ENCODE measurements at regions not wholly inside any gene's neighbourhood (a gene's known extent, or its start where the extent isn't known, plus 50 kb on each side); places are given as distances from the start of the nearest gene placed in this dataset.

DNA sequence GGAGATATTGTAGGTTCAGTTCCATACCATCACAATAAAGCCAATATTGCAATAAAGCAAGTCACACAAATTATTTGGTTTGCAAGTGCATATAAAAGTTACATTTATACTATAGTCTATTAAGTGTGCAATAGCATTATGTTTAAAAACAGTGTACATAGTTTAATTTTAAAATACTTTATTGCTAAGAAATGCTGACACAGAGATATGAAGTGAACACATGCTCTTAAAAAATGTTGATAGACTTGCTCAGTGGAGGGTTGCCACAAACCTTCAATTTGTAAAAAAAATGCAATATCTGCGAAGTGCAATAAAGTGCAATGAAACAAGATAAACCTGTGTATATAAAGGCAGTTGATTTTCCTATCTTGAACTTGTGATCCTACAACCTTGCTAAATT lies 161.5 kb downstream of the PRDM13 start:
- TF ChIP-seq, protein P1, sequence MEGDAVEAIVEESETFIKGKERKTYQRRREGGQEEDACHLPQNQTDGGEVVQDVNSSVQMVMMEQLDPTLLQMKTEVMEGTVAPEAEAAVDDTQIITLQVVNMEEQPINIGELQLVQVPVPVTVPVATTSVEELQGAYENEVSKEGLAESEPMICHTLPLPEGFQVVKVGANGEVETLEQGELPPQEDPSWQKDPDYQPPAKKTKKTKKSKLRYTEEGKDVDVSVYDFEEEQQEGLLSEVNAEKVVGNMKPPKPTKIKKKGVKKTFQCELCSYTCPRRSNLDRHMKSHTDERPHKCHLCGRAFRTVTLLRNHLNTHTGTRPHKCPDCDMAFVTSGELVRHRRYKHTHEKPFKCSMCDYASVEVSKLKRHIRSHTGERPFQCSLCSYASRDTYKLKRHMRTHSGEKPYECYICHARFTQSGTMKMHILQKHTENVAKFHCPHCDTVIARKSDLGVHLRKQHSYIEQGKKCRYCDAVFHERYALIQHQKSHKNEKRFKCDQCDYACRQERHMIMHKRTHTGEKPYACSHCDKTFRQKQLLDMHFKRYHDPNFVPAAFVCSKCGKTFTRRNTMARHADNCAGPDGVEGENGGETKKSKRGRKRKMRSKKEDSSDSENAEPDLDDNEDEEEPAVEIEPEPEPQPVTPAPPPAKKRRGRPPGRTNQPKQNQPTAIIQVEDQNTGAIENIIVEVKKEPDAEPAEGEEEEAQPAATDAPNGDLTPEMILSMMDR (IDR thresholded peaks at IDR 0.05; ENCODE audit: low read depth, low read length), result no peak
- no peak for DNase-seq (ENCODE audit: extremely low read depth, low read depth)

DNA sequence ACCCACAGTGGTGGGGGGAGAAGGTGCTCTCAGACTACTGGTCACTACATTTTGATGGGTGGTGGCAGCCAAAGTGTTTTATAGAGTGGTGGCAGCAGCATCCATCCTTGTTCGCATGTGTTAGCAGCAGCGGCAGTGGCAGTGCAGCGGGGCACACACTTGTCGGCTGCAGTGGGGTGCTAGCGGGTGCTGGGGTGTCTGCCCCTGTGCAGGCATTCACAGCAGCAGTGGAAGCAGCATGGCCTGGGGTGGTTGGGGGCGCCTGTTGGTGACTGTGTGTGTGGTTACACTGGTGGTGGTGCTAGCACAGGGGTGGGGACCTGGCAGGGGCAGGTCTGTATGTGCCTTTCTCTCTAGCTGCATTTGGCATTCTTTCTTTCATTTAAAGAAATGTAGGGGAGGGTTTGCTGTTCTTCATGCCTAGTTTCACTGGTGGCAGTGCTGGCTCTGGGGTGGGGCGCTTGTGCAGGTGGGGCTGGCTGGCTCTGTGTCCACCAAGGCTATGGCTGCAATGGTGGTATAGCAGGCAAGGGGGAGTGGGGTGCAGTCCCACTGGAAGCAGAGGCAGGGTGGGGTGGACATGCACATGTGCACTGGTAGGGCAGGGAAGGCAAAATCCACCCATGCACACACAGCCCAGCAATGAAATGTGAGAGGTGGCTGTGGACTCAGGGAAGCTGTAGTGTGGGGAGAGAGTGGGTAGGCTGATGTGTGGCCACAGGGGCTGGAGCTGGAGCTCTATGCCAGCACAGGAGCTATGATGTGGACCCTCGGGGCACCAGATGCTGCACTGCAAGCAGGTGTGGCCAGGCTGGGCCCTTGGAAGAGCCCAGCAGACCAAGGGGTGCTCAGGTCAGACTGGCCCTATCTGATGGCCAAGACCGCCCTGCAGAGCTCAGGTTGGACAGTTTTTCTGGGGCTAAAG lies 173.3 kb downstream of the PRDM13 start:
- TF ChIP-seq, protein P1 (IDR thresholded peaks at IDR 0.05; ENCODE audit: low read depth, low read length), result no peak
- DNase-seq (ENCODE audit: extremely low read depth, low read depth), result no peak

DNA sequence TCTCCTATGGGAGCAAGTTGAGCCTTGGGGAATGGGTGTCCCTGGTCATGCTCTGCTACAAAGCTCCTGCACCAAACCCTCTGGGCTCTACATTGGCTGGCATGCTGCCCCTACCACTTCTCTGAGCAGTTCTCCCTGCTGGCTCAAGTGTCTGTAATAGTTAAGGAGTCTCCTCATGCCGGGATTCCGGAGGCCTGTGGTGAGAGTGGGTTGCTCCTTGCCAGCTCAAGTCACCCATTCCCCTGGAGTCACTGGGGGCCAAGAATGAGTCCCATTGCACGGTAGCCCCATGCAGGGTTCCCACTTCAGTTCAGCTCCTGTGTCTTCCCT lies 173.9 kb downstream of the PRDM13 start:
- DNase-seq (ENCODE audit: extremely low read depth, low read depth), result no peak
- TF ChIP-seq, protein P1 (IDR thresholded peaks at IDR 0.05; ENCODE audit: low read depth, low read length), result no peak

DNA sequence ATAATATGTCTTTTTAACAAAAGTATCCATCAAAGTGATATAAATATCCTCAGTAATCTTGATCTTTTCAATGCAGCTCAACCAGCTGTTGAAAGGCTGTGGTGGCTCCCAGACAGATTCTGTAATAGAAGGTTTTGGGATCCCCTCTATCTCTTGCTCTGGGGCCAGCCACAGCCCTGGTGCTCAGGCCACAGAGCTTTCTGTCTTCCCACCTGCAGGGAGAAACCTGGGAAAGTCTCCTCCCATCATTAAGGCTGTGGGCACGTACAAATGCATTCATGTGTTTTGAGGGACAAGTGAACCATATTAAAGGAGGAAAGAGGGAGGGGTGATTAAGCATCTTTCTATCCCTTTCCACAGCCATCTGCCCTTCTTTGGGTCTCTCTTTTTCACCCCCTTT lies 183.1 kb downstream of the PRDM13 start:
- TF ChIP-seq, protein P1 (IDR thresholded peaks at IDR 0.05; ENCODE audit: low read depth, low read length), result no peak

DNA sequence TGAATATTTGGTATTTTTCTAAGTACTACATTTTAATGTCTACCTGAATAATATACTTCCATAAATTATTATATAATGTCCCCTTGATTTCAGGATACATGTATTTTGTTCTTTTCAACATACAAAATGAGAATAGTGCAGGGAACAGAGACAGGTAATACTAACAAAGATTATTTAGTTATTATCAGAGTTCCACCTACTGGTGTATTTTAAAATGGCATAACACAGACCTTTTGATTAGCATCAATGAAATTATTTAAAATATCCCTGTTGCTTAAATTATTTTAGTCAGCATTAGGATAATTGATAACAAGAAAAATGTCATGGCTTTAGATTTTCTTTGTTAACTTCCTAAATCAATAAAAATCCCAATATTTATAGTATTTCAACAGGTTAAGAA lies 184.0 kb downstream of the PRDM13 start:
- no peak for DNase-seq (ENCODE audit: extremely low read depth, low read depth)
- TF ChIP-seq, protein P1 (IDR thresholded peaks at IDR 0.05; ENCODE audit: low read depth, low read length), result no peak

More for the DNA sequence above, 183.1 kb downstream of the PRDM13 start:
- no peak for DNase-seq (ENCODE audit: extremely low read depth, low read depth)

DNA sequence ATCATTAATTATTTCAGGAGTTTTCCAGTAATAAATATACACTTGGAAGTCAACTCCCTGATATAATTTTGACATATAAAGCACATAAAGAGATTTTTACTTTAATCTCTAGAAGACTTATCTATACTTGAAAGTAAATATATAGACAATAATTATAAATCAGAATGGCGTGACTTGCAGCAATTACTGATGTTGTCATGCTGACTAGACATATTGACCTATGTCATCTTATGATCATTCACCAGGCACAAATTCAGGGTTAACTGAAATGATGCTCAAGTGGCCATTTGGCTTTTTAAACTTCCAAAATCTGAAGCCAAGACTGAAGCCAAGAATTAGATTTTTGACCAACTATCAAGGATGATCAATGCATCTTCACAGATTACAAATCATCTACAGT lies 192.2 kb downstream of the MCHR2 start:
- no peak for DNase-seq (ENCODE audit: extremely low read depth, low read depth)
- TF ChIP-seq, protein P1 (IDR thresholded peaks at IDR 0.05; ENCODE audit: low read depth, low read length), result no peak

DNA sequence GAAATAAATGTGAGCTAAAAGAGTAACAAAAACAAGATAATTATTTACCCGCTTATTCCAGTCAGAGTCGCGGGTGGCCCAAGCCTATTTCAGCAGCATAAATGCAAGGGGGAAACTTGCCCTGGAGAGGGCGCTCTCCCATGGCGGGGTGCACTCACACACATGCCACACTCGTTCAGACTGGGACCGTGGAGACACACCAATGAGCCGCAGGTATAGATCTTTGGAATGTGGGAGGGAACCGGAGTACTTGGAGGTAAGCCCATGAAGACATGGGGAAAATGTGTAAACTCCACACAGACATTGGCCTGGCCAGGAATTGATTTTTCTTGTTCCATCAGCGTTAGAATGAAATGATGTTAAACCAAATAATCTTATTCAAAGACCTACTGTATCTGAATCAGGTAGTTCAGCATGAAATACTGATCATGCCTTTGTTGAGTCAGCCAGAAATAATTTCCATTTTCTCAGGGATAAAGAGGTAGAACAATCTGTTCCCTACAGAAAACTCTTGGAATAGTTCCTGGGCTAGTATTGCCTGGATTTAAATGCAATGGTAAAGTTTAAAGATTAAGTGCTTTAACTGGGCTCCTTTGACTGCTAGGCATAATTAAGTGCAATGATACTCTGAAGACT lies 191.5 kb downstream of the MCHR2 start:
- DNase-seq (ENCODE audit: extremely low read depth, low read depth), result no peak
- TF ChIP-seq, protein P1 (IDR thresholded peaks at IDR 0.05; ENCODE audit: low read depth, low read length), result no peak

All from AG09319 (cell line).